HEK293T (cell line): ENCODE measurements at regions not wholly inside any gene's neighbourhood (a gene's known extent, or its start where the extent isn't known, plus 50 kb on each side); places are given as distances from the start of the nearest gene placed in this dataset.

Experiments used
- ELF4 ChIP-seq: fragments of 450-650 bp; IDR thresholded peaks from 2 replicates; pipeline ENCODE4 v1.6.1; 2017; ENCODE audit warnings: antibody characterized with exemption
- SP1 ChIP-seq: fragments of 450-650 bp; IDR thresholded peaks from 2 replicates; pipeline ENCODE4 v1.6.1; 2017
- TARDBP ChIP-seq: fragments of 450-650 bp; IDR thresholded peaks from 2 replicates; pipeline ENCODE4 v1.6.1; 2016

GRCh38 chr5:24367216-24367615 lies 277.6 kb downstream of the CDH10 start:
- TF ChIP-seq TARDBP (no peak), SP1 (no peak), ELF4 (no peak)
